Dermis microvascular lymphatic vessel endothelial cell (primary cell): ENCODE measurements at regions not wholly inside any gene's neighbourhood (a gene's known extent, or its start where the extent isn't known, plus 50 kb on each side); places are given as distances from the start of the nearest gene placed in this dataset.
"Not testable (repeated sequence)": the region's sequence is repeated elsewhere in the genome, so short reads cannot be mapped to it uniquely, and the experiment has no call there.

Experiments
- DNase-seq, 2 donors: peaks; one replicate each; pipeline versions ENCODE4 v3.0.0 to v3.0.0-alpha.2; 2010; ENCODE audit warnings: low read depth in 2 of 2

- peak in 1 of 2 donors; percentile 1 for DNase-seq
These were observed 203.3 kb upstream of the IMPG1 start for GRCh38 chr6:76275746-76276145.

GRCh38 chr6:76264468-76264867 lies 192.0 kb upstream of the IMPG1 start:
- DNase-seq: no peak

GRCh38 chr6:76262240-76262639 lies 189.8 kb upstream of the IMPG1 start:
- DNase-seq: no peak

GRCh38 chr6:76250666-76251065 lies 178.2 kb upstream of the IMPG1 start:
- no peak for DNase-seq

- DNase-seq: no peak
These were observed 175.1 kb upstream of the IMPG1 start for GRCh38 chr6:76247527-76247926.

- DNase-seq: no peak
These were observed 167.6 kb upstream of the IMPG1 start for GRCh38 chr6:76240092-76240491.

GRCh38 chr6:76230711-76231110 lies 158.2 kb upstream of the IMPG1 start:
- no peak for DNase-seq

GRCh38 chr6:76222189-76222588 lies 149.7 kb upstream of the IMPG1 start:
- no peak for DNase-seq

- DNase-seq: no peak
These were observed 149.1 kb upstream of the IMPG1 start for GRCh38 chr6:76221525-76221924.

GRCh38 chr6:76220805-76221204 lies 148.3 kb upstream of the IMPG1 start:
- DNase-seq: no peak

- no peak for DNase-seq
These were observed 145.1 kb upstream of the IMPG1 start for GRCh38 chr6:76217606-76218005.

- no peak for DNase-seq
These were observed 142.1 kb upstream of the IMPG1 start for GRCh38 chr6:76214546-76214945.

- no peak for DNase-seq
These were observed 102.3 kb upstream of the IMPG1 start for GRCh38 chr6:76174722-76175121.

GRCh38 chr6:76166874-76167273 lies 94.4 kb upstream of the IMPG1 start:
- DNase-seq: no peak

- no peak for DNase-seq
These were observed 93.8 kb upstream of the IMPG1 start for GRCh38 chr6:76166297-76166696.

GRCh38 chr6:76165471-76166221 lies 93.2 kb upstream of the IMPG1 start:
- DNase-seq: no peak

- DNase-seq: no peak
These were observed 90.3 kb upstream of the IMPG1 start for GRCh38 chr6:76162811-76163210.

GRCh38 chr6:76157800-76158199 lies 85.3 kb upstream of the IMPG1 start:
- not testable (repeated sequence) for DNase-seq

- DNase-seq: no peak
These were observed 63.0 kb upstream of the IMPG1 start for GRCh38 chr6:76135481-76135880.

GRCh38 chr6:76134651-76135050 lies 62.2 kb upstream of the IMPG1 start:
- no peak for DNase-seq

- no peak for DNase-seq
These were observed 51.6 kb upstream of the IMPG1 start for GRCh38 chr6:76124018-76124417.
